SW 1271 (cell line): ENCODE measurements at regions not wholly inside any gene's neighbourhood (a gene's known extent, or its start where the extent isn't known, plus 50 kb on each side); places are given as distances from the start of the nearest gene placed in this dataset.

Source experiments
- DNase-seq, 2 experiments: peaks; one replicate each; lab custom pipeline; 2025; lab: John Stamatoyannopoulos, UW

DNA sequence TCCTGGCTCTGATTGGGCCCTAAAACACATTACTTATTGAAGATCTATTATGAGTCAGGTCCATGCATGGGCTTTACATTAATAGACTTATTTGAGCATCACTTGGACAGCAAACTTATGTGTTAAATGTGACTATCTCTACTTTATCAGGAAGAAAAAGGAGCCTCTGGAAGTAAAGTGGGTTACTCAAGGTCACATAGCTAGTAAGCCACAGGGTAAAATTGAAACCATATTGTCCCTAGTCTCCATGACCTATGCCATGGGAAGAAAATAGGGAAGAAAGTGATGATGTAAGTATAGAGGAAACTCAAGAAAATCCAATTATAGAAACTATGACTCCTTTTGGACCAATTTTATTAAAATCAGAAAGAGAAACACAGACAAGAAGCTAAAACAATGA, 555.3 kb downstream of the NUF2 start:
- DNase-seq: no peak

DNA sequence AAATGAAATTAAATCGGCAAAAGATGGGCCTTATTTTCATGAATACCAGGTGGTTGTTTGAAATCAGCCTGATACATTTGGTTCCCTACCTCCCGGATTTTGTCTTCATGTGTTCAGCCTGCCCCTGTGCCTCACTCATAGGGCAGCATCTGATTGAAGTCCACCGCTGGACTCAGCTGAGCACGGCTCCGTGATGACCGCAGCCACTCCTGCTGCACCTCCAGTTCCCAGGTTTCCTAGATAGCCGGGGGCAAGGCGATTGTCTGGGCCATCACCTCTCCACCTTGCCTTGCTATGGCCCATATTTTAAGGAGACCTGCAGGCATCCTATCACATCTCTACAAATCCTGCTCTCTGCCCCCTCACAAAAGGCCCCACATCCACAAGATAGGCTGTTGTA, 563.8 kb downstream of the NUF2 start:
- no peak for DNase-seq

DNA sequence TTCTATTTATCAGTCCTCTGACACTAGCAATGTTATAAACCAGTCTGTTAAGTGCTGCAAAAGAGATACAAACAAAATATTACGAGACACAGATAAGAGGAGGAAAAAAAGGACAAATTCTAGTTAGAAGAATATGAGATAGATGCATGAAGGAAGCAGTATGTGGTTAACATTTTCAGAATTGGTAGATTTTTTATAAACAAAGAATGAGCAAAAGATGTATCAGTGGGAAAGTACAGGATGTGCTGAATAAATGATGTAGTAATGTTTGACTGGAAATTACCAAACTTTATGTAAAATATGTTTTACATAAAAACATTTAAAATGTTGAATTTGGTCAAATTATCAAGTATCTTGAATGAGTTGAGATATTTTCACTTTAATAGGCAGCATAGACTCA, 574.2 kb downstream of the NUF2 start:
- no peak for DNase-seq

DNA sequence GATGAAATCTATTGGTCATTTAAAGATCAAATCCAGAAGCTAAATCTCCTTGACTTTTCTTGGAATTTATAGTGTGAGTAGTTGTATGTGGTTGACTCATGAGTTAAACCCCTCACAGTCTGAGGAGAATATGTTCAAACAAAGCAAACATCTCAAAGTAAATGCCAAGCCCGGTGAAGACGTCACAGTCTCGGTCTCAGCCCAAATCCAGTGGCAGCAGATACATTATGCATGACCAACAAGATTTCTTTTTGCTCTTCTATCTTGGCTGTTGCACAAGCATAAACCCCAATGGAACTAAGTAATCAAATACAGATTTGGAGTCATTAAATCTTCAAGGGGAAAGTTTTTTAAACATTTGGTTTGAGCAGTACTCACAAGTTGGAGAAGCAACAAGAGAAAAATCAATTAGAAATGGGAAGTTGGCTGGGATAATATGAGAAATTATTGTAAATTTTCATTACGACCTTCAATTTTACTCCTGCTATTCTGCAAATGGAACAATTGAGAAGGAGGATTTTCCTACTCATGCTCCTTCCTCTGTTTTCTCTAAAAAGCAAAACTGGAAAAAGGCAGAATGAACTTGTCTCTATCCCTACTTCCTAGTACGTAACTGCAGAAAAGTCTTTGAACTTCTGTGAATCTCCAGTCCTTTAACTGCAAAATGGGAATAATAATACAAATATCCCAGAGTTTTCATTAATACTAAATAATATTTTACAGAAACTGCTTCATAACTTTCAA, 575.8 kb downstream of the NUF2 start:
- no peak for DNase-seq

DNA sequence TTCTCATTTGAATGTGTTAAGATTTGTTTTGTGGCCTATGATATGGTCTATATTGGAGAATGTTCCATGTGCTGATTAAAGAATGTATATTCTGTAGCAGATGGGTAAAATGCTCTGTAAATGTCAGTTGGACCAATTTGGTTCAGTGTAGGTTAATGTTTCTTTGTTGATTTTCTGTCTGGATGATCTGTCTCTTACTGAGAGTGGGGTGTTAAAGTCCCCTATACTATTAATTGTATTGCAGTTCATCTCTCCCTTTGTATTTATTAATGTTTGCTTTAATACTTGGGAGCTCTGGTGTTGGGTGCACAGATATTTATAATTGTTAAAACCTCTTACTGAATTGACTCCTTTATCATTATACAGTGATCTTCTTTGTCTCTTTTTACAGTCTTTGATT, 584.5 kb downstream of the NUF2 start:
- no peak for DNase-seq

DNA sequence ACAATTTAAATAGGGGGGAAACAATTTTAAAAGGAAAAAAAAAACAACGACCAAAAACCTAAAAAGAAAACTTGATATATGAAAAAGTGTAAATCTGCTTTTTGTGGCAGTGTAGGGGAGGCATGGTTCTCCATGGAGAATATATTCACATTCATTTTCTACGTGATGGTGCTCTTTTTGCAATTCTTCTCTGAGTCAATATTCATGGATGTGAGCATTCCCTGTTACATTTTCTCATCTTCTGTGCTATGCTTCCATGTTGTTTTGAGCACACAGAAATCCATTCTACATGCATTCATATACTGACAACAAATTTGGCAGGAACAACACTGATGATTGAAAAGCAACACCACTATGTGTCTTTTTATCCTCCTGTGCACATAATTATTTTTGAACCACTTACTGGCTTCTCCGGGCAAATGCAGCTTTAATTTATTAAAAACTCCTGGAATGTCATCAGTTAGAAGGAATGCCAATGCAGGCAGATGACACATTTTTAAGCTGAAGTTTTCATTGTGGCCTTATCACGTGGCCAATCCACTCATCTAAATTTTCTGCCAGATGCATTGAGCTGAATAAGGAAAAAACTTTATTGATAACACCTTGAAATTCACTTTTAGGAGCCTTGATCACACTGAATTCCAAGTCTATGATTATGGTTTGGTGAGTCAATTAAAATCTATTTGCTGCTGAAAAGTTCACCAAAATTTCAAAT, 590.6 kb downstream of the NUF2 start:
- no peak for DNase-seq

DNA sequence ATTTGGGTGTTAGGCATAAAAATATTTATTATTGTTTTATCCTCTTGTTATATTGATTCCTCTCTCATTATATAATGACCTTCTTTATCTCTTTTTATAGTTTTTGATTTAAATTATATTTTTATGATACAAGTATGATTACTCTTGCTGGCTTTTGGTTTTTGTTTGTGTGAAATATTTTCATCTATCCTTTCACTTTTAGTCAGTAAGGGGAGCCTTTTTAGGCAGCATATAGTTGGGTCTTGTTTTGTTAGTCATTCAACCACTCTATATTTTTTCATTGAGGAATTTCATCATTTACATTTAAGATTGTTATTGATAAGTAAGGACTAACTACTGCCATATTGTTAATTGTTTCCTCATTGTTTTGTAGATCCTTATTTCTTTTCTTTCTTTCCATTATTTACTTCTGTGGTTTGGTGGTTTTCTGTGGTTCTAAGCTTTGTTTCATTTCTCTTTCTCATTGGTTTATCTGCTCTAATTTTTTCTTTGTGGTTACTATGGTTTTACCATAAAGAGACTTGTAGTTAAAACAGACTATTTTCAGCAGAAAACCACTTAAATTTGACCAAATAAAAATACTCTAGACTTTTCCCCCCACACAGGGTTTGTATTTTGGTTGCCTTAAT, 593.1 kb downstream of the NUF2 start:
- DNase-seq: no peak

DNA sequence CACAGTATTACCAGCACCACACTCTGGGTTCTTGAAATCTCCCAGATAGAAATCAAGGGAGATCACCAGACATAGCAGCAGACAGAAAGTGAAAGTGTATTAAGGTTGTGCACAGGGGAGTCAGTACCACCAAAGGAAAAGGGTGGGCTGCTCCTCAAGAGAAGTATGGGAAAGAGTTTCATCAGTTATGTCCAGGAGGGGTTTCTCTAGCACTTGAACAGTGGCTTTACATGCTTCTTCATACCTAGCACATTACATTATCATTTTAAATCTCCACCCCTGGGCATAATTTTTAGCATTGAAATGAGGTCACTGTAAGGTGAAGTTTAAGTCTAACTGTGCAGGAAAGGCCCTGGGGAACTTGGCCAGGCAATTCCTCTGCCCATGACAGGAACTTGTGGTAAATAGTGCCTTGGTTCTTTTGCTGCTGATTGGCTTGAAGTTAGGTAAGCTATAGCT, 601.0 kb downstream of the NUF2 start:
- no peak for DNase-seq

DNA sequence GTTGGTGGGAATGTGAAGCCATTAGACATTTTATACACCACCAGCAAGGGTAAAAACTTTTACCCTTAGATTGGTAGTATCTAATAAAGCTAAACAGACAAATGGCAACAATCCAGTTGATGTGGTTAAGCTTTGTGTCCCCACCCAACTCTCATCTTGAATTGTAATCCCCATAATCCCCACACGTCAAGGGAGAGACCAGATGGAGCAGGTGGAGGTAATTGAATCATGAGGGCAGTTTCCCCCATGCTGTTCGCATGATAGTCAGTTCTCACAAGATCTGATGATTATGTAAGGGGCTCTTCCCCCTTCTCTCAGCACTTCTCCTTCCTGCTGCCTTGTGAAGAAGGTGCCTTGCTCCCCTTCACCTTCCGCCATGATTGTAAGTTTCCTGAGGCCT, 602.3 kb downstream of the NUF2 start:
- no peak for DNase-seq

DNA sequence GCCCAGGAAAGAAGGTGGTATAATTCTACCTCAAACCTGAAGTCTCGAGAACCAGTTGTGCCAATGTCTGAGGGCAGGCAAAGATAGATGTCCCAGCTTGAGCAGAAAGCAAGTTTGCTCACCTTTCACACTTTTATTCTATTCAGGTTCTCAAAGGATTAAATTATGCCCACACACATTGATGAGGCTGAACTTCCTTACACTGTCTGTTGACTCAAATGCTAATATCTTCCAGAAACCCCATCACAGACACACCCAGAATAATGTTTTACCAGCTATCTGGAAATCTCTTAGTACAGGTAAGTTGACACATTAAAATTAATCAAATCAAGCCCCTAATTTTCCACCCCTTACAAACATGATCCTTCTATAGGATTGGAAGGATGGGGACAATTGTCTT, 605.7 kb downstream of the NUF2 start:
- no peak for DNase-seq

DNA sequence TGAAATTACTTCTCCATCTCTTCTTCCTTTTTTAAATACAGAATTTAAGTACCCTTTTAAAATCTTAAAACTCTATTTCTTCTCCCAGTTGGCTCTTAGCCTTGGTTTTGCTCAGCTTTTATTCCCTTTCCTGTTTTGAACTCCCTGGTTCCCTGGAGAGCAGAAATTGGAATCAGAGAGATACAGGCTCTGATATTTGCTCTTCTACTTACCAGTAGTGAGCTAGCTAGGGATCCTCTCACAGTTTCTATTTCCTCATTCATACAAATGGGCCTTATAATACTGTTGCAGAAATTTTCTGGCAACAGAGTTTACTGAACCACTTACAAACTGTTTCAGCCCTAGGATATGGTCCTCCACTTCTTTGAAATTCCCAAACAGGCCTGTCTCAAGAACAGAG, 606.3 kb downstream of the NUF2 start:
- DNase-seq: no peak

DNA sequence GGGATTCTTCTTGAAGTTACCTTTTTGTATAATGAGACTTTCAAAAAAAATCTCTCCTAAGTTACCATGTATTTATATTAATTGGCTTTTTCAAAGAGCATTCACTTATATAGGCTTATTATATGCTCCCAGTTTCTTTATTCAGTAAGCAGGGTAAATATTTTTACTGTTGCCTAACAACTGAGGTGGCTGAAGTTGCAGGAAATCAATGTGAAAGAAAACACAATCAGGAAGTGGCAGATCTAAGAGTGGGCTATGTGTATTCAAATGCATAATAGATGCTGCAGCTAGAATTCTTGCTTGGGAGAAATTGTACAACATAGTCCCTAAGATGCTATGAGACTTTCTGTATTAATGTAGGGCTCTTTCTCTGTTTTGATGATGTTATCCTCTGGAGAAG, 606.9 kb downstream of the NUF2 start:
- DNase-seq: no peak

DNA sequence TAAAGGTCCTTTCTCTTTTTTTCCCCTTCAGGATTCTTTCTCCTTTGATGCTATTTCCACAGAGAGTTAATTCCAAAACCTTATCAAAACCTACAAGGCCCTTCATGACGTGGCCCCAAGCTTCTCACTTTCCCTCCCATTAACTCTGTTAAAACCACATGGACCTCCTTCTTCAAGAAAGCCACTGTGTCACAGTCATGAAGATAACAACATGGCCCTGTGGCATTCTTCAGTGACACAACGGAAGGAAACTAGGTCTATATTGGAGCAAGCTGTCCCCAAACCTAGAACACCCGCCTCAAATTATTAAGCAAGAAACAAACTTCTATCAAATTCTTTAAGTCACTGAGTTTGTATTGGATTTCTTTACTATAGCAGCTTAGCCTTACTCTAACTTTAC, 611.1 kb downstream of the NUF2 start:
- no peak for DNase-seq

DNA sequence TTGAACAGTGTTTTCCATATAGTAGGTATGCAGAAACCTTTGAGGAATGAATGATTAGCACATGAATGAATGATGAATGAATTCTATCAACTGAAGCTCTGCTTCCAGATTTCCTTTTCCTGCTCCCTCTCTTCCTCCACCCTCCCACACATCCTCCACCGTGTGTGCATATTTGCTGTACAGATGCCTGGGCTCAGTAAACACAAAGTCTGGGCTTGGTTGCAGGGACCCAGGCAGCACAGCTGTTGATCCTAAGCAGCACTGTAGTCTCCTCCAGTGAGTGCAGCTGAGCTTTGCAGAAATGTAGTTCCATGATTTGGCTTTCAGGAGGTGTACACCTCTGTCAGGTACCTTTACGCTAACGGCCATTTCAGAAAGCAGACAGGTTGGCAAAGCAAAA, 611.7 kb downstream of the NUF2 start:
- no peak for DNase-seq

DNA sequence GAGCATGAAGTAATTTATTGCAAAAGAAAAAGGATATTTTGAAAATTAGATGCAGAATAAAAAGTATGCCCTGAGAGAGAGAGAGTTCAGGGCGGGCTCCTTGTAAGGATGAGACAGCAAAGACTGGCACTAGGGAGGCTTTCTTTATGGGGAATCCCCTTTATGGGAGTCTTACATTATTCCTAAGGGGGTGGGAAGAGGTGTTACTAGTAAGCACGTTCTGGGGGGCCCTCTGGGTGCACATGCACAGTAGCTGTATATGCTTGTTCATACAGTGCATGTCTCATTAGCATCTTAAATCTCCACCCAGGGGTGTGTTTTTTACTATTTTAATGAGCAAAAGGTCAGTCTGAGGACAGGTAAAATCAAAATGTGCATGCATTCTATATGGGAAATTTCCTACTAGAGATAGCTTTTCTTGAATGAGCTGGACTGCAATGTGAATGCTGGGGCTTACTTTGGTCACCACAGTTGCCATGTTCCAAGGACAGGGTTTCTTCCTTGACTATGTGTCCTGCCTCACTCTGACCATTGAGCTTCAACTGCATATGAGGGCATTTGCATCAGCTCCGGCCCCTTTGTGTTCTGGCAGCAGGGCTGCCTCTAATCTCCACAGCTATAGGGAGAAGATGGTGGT, 614.1 kb downstream of the NUF2 start:
- DNase-seq: no peak

DNA sequence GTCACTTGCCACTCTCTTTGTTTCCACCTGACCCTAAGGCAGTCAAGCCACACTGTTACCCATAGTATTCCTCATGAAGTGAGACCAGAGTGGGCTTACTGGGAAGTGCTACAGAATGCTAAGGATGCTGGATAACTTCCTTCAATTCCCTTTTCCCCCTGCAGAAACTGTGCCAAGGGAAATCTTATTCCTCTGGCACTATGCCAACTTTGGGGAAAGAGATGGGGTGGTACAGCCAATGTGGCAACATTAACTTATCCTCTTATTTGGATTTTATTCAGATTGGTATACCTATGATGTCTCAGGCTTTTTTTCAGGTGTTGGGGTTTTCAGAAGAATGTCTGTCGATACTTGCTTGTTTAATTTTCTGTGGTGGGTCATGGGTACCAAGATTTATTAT, 599.4 kb upstream of the PBX1 start:
- DNase-seq: no peak

DNA sequence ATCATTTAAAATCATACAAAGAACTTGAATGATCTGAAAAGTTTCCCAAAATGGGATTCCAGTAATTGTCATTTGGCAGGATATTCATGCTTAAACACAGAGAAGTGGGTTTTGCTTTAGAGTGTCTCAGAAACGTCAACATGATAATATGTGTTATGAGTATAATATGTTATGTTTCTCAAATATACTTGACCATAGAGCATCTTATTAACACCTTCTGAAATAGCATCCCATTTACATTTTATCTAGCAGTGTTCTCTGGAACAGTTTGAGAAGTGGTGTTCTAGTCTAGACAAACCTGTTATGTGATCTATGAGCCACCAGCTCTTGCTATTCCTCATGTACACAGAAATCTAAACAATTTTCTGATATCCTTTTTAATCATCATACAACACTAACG, 588.8 kb upstream of the PBX1 start:
- no peak for DNase-seq

DNA sequence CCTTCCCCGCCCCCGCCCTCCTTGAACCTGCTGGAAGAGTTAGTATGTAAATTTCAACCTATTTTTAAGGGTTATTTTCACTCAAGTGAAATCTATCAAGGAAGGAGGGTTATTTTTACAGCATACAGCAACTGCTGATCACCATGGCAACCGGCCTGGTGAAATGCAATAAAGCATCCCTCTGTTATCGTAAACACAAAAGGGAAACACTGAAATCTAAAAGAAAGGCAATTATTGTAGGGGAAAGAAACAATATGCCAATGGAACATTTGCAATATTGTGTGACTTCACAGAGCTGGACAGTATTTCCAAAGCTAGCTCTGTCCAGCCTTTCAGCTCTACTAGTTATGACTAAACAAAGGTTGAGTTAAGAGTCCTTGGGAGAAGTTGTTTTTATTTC, 588.3 kb upstream of the PBX1 start:
- no peak for DNase-seq

DNA sequence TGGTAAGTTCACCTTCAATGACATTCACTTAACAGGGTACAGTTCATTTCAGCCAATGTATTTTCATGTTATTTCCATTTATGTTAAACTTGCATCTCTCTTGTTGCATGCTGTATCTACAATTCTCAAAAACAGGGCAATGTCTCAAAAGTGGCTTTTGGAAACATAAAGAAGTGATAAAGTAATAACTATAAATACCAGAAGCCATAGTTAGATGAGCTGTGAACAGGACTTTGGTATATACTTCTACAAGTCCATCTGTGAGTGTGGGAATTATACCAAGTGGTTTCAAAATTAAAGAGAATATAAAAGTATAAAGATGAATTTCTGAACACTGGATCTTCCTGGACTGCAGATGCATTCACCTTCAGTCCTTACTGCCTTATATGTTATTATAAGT, 585.4 kb upstream of the PBX1 start:
- no peak for DNase-seq

DNA sequence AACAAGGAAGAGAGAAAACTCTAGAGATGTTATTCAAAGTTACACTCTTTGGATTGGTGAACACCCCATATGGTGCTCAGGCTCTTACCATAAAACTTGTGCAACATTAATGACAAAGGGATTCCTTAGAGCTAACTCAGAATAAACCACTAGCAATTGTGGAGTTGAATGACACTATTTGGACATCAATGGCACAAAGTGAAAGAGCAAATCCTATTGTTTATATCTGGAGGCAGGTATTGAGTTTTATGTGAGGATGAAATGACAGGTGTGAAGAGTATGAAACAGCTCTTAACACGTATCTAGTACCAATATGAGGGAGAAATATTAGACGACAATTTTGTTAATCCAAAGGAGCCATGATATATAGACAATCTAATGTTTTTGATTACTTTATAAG, 584.9 kb upstream of the PBX1 start:
- DNase-seq: no peak

DNA sequence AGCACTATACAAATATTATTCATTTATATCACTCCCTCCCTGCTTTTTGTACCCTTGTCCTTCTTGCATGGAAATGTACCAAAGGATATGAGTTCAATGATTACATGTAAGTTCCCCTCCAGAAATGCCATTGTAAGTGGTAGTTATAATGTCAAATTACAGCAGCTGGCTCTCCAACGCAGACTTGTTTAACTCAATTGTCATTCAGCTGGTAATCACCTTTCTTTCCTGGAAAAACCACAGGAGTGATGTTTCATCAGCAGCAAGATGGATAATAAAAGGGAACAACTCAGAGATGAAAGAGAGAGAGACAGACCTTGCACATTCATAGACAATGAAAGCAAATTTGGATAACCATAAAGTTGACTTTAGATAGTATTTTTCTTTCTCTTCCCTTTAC, 578.6 kb upstream of the PBX1 start:
- no peak for DNase-seq

DNA sequence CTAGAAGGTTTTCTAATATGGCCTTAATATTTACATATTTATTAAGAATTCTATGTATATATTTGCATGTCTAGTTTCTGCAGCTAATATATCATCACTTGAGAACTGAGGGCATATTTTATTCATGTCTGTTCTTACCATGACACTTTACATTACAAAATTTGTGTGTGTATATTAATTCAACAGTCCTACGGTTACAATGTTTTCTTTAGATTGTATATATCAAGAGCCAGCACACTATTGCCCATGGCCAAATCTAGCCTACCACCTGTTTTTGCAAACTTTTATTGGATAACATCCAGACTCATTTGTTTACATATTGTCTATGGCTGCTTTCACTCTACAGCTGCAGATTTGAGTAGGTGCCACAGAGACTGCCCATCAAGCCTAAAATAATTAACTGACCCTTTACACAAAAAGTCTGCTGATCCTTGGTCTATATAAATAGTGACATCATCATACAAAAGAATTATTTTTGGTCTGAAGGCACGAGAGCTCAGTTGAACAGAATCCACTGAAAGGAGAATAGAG, 577.4 kb upstream of the PBX1 start:
- no peak for DNase-seq

DNA sequence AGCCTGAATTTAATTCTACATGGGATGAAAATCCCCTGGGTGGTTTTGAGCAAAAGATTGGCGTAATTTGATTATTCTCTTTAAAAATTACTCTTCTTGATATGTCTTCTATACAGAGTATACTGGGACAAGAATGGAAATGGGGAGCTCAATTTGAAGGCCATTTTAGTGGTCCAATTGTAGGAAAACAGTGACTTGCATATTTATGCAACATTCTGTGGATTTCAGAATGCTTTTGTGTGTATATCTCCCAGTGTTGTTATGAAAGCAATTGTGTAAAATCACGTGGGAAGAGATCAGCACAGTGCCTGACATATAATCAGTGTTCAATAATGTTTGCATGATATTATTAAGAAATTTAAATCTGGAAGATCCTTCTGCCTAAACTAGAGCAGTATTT, 575.9 kb upstream of the PBX1 start:
- no peak for DNase-seq
